ENCODE measurements at regions not wholly inside any gene's neighbourhood (a gene's known extent, or its start where the extent isn't known, plus 50 kb on each side); places are given as distances from the start of the nearest gene placed in this dataset.

DNA sequence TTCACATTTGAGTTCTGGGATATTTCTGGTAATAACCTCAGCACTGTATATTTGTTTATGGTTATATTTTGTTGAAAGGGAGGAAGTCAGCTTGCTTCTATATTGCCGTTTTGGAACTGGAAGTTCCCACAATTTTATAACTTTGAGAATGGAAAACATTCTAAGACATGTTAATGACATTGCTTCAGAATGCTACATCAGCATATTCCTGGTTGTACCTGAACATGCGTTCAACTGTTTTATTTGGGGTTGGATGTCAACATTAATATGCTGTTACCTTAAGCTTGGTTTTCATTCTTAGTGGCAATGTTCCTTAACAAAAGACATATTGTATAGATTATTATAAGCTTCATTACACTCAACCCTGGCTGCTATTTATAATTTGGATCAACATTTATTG is 489.4 kb upstream of the MAGEB18 start:
- TF ChIP-seq, protein P1, sequence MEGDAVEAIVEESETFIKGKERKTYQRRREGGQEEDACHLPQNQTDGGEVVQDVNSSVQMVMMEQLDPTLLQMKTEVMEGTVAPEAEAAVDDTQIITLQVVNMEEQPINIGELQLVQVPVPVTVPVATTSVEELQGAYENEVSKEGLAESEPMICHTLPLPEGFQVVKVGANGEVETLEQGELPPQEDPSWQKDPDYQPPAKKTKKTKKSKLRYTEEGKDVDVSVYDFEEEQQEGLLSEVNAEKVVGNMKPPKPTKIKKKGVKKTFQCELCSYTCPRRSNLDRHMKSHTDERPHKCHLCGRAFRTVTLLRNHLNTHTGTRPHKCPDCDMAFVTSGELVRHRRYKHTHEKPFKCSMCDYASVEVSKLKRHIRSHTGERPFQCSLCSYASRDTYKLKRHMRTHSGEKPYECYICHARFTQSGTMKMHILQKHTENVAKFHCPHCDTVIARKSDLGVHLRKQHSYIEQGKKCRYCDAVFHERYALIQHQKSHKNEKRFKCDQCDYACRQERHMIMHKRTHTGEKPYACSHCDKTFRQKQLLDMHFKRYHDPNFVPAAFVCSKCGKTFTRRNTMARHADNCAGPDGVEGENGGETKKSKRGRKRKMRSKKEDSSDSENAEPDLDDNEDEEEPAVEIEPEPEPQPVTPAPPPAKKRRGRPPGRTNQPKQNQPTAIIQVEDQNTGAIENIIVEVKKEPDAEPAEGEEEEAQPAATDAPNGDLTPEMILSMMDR (IDR thresholded peaks at IDR 0.05): no peak
- TF ChIP-seq EP300 (IDR thresholded peaks at IDR 0.05) (no peak), POLR2AphosphoS5 (IDR thresholded peaks at IDR 0.05) (no peak), POLR2A (IDR thresholded peaks at IDR 0.05; ENCODE audit: low read depth) (no peak)

Measured in esophagus muscularis mucosa (tissue), 4 donors.